Body of pancreas (tissue), 4 donors: ENCODE measurements at regions not wholly inside any gene's neighbourhood (a gene's known extent, or its start where the extent isn't known, plus 50 kb on each side); places are given as distances from the start of the nearest gene placed in this dataset.

Experiments used
- CTCF ChIP-seq, 7 experiments: fragments of 450-650 bp in 4 of 7; fragments of 200-600 bp in 3 of 7; sonication (generic) in 3 of 7; IDR thresholded peaks; one replicate each; pipeline ENCODE4 v1.5.1; 2016 to 2019; ENCODE audit warnings: antibody characterized with exemption in 7 of 7
- POLR2A ChIP-seq, 3 donors: fragments of 450-650 bp; IDR thresholded peaks; one replicate each; pipeline ENCODE4 v1.6.1; 2016; ENCODE audit warnings: antibody characterized with exemption in 3 of 3, mild to moderate bottlenecking in 2 of 3

- no peak for TF ChIP-seq CTCF (IDR thresholded peaks at IDR 0.05)
- TF ChIP-seq POLR2A (IDR thresholded peaks at IDR 0.05), result no peak
These were observed 307.0 kb downstream of the OSTF1 start for GRCh38 chr9:75395336-75395735.
